ENCODE measurements at regions not wholly inside any gene's neighbourhood (a gene's known extent, or its start where the extent isn't known, plus 50 kb on each side); places are given as distances from the start of the nearest gene placed in this dataset.

DNA sequence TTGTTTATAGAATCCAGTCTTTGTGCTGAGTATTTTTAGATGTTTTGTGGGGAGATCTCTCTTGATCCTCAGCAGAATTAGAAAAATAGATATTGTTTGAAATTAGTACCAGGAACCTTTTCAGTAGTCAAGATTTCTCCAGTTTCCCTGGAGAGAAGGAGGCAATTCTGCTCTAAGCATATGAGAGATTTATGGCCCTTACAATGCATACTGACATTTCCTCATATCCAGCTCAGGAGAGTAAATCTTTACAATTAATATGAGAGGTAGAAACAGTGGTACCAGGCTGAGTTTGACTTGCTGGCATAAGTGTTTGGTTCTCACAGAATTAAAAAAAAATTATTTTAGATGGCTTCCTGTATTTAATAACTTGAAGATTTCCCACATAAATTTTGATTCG is 239.1 kb upstream of the SGO1 start:
- H3K27ac ChIP-seq: no peak overlapping the region
- no peaks in the 10 kb centered on the region for H3K9me3 ChIP-seq (ENCODE audit: low read depth)
- no peaks in the 10 kb centered on the region for H3K79me2 ChIP-seq (ENCODE audit: insufficient read depth)
- H3K36me3 ChIP-seq (ENCODE audit: low read depth): no peaks in the 10 kb centered on the region
- no peaks in the 10 kb centered on the region for H3K27me3 ChIP-seq (replicated peaks; ENCODE audit: insufficient read depth)
- no peak for TF ChIP-seq EZH2phosphoT487 (IDR thresholded peaks at IDR 0.05; ENCODE audit: insufficient read depth, low read depth)
- no peak for TF ChIP-seq EZH2 (IDR thresholded peaks at IDR 0.05; ENCODE audit: insufficient read depth, poor library complexity, severe bottlenecking)
- DNase-seq: no peak
- H3K4me1 ChIP-seq (ENCODE audit: insufficient read depth): no peaks in the 10 kb centered on the region
- no peak overlapping the region for H3K4me2 ChIP-seq (ENCODE audit: unreplicated experiment)
- no peak overlapping the region for H2AFZ ChIP-seq
- 49 to 60% methylated on average over 1 of the region's 1 CpG for WGBS, 2 experiments (ENCODE audit: low coverage in 1 of 2, low lambda C conversion rate in 2 of 2, missing lambda C conversion rate in 2 of 2)
- no peaks in the 10 kb centered on the region for H4K20me1 ChIP-seq (ENCODE audit: insufficient read depth)
- H3K4me3 ChIP-seq: no peak overlapping the region
- H3K9me2 ChIP-seq (ENCODE audit: insufficient read depth): no peaks in the 10 kb centered on the region
- no peaks in the 10 kb centered on the region for H3F3A ChIP-seq (ENCODE audit: insufficient read depth)
- in situ Hi-C loops (cut with MboI): no loop called here
- H3K9ac ChIP-seq: no peak overlapping the region

DNA sequence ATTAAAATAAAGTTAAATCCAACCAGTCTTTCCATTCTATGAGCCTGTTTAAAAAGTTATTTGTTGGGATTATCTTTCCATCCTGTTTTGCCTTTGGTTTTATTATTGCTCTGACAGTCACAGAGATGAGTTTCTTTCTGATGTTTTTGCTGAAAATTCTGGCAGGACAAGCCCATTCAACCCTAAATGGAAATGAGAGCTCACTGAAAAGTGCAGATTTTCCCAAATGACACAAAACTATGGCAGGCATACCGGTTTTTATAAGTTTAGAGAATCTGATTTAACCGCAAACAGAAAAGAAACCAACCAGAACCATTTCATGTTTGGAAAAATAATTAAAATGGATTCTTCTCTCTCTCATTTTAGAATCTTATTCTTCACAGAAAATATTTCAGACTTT is 238.1 kb upstream of the SGO1 start:
- DNase-seq: no peak

DNA sequence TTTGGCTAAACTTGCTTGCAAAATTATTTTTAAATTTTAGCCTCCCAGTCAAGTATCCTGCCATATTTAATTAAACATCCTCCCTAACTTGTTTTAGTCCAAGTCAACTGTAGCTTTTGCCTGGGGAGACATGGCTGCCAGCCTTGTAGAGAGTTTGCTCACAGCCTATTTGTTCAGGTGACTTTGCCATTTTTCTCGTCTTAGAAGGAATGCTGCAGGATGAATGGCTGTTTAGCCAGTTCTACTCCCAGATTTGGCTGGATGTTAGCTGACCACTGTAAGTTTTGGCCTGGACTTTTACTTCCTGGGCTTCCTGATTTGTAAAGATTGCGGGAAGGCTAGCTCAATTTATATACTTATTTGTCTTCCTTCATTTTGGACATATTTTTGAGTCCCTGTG is 236.4 kb upstream of the SGO1 start:
- no peaks in the 10 kb centered on the region for H3K79me2 ChIP-seq (ENCODE audit: insufficient read depth)
- H2AFZ ChIP-seq: no peak overlapping the region
- no peaks in the 10 kb centered on the region for H3K9me3 ChIP-seq (ENCODE audit: low read depth)
- no peak overlapping the region for H3K9ac ChIP-seq
- H3K27ac ChIP-seq: no peak overlapping the region
- in situ Hi-C loops (cut with MboI): no loop called here
- no peaks in the 10 kb centered on the region for H3F3A ChIP-seq (ENCODE audit: insufficient read depth)
- H3K4me3 ChIP-seq: no peak overlapping the region
- H4K20me1 ChIP-seq (ENCODE audit: insufficient read depth): no peaks in the 10 kb centered on the region
- DNase-seq: no peak
- WGBS, 2 experiments (ENCODE audit: low coverage in 1 of 2, low lambda C conversion rate in 2 of 2, missing lambda C conversion rate in 2 of 2): 32 to 39% methylated on average over 2 of the region's 2 CpGs
- no peak for TF ChIP-seq EZH2 (IDR thresholded peaks at IDR 0.05; ENCODE audit: insufficient read depth, poor library complexity, severe bottlenecking)
- no peak for TF ChIP-seq EZH2phosphoT487 (IDR thresholded peaks at IDR 0.05; ENCODE audit: insufficient read depth, low read depth)
- H3K4me1 ChIP-seq (ENCODE audit: insufficient read depth): no peaks in the 10 kb centered on the region
- H3K9me2 ChIP-seq (ENCODE audit: insufficient read depth): no peaks in the 10 kb centered on the region
- H3K27me3 ChIP-seq (replicated peaks; ENCODE audit: insufficient read depth): no peaks in the 10 kb centered on the region
- no peak overlapping the region for H3K4me2 ChIP-seq (ENCODE audit: unreplicated experiment)
- H3K36me3 ChIP-seq (ENCODE audit: low read depth): no peaks in the 10 kb centered on the region

More for the DNA sequence above, 238.1 kb upstream of the SGO1 start:
- H3K27me3 ChIP-seq (replicated peaks; ENCODE audit: insufficient read depth): no peaks in the 10 kb centered on the region
- TF ChIP-seq EZH2 (IDR thresholded peaks at IDR 0.05; ENCODE audit: insufficient read depth, poor library complexity, severe bottlenecking) (no peak), EZH2phosphoT487 (IDR thresholded peaks at IDR 0.05; ENCODE audit: insufficient read depth, low read depth) (no peak)
- 3 to 4% methylated on average over 2 of the region's 2 CpGs for WGBS, 2 experiments (ENCODE audit: low coverage in 1 of 2, low lambda C conversion rate in 2 of 2, missing lambda C conversion rate in 2 of 2)
- no peaks in the 10 kb centered on the region for H3F3A ChIP-seq (ENCODE audit: insufficient read depth)
- H3K9me2 ChIP-seq (ENCODE audit: insufficient read depth): no peaks in the 10 kb centered on the region
- H4K20me1 ChIP-seq (ENCODE audit: insufficient read depth): no peaks in the 10 kb centered on the region
- H3K9ac ChIP-seq: no peak overlapping the region
- H3K9me3 ChIP-seq (ENCODE audit: low read depth): no peaks in the 10 kb centered on the region
- H3K4me3 ChIP-seq: no peak overlapping the region
- in situ Hi-C loops (cut with MboI): no loop called here
- H3K27ac ChIP-seq: no peak overlapping the region
- no peaks in the 10 kb centered on the region for H3K36me3 ChIP-seq (ENCODE audit: low read depth)
- H2AFZ ChIP-seq: no peak overlapping the region
- no peaks in the 10 kb centered on the region for H3K4me1 ChIP-seq (ENCODE audit: insufficient read depth)
- no peaks in the 10 kb centered on the region for H3K79me2 ChIP-seq (ENCODE audit: insufficient read depth)
- no peak overlapping the region for H3K4me2 ChIP-seq (ENCODE audit: unreplicated experiment)

DNA sequence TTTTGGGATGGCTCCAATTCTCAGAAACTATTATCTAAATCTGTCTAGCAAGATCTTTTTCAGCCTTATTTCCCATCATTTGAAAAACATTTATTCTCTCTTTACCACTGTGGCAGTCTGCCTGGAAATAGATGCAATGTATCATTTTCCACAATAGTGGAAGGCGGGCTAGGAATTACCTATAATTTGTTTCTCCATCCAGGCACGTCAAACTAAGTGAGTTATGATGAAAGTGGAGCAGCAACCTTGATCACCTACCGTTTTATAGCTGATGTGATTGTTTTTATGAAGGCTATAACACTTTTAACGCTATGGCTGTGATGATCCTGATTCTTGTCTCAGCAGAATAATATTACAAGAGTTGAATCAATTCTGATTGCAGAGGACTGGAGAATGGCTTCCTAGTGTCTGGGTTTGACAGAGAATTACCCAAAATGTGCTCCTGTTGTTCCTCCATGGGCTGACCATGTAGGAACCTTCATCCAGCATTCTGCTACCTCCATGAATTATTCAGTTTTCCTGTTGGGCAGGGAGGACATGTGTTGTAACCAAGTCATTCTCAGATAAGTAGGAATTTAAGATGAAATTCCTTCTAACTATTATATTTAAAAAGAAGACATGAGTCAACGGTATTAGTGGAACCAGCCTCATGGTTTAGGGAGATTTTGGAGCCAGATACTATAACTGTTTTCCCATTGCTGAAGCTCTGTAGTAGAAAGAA is 231.5 kb upstream of the SGO1 start:
- Histone ChIP-seq H3K4me1 (ENCODE audit: insufficient read depth) (no peaks in the 10 kb centered on the region), H3K27me3 (replicated peaks; ENCODE audit: insufficient read depth) (no peaks in the 10 kb centered on the region), H3K79me2 (ENCODE audit: insufficient read depth) (no peaks in the 10 kb centered on the region), H3K9me3 (ENCODE audit: low read depth) (no peaks in the 10 kb centered on the region), H3K27ac (no peak overlapping the region), H2AFZ (no peak overlapping the region), H3K9ac (no peak overlapping the region), H3K4me2 (ENCODE audit: unreplicated experiment) (no peak overlapping the region), H3F3A (ENCODE audit: insufficient read depth) (no peaks in the 10 kb centered on the region), H3K9me2 (ENCODE audit: insufficient read depth) (no peaks in the 10 kb centered on the region), H3K36me3 (ENCODE audit: low read depth) (no peaks in the 10 kb centered on the region), H3K4me3 (no peak overlapping the region), H4K20me1 (ENCODE audit: insufficient read depth) (no peaks in the 10 kb centered on the region)
- in situ Hi-C loops (cut with MboI): no loop called here
- no peak for DNase-seq
- TF ChIP-seq EZH2 (IDR thresholded peaks at IDR 0.05; ENCODE audit: insufficient read depth, poor library complexity, severe bottlenecking) (no peak), EZH2phosphoT487 (IDR thresholded peaks at IDR 0.05; ENCODE audit: insufficient read depth, low read depth) (no peak)
- WGBS, 2 experiments (ENCODE audit: low coverage in 1 of 2, low lambda C conversion rate in 2 of 2, missing lambda C conversion rate in 2 of 2): 29 to 36% methylated on average over 5 of the region's 5 CpGs
